GM18520 (cell line): ENCODE measurements at regions not wholly inside any gene's neighbourhood (a gene's known extent, or its start where the extent isn't known, plus 50 kb on each side); places are given as distances from the start of the nearest gene placed in this dataset.

Source experiments
- ATAC-seq: cut with Tn5 transposase; IDR thresholded peaks from one replicate; pipeline ENCODE4 v1.9.1; 2021; ENCODE audit not compliant: unreplicated experiment

DNA sequence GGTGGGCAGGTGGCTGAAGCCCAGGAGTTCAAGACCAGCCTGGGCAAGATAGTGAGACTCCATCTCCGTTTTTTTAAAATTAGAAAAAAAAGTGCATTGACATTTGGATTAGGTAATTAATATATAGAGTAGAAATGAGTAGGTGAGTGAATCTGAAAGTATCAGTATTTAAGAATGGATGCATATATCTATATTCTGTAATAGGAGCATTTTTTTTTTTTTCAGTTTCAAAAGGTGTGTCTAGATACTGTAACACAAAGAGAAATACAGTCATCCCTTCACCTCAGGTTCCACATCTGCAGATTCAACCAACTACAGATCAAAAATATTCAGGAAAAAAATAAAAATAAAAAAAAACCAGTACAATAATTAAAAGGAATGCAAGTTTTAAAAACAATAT, 50.8 kb downstream of the RBM27 start:
- ATAC-seq = peak; percentile 45

DNA sequence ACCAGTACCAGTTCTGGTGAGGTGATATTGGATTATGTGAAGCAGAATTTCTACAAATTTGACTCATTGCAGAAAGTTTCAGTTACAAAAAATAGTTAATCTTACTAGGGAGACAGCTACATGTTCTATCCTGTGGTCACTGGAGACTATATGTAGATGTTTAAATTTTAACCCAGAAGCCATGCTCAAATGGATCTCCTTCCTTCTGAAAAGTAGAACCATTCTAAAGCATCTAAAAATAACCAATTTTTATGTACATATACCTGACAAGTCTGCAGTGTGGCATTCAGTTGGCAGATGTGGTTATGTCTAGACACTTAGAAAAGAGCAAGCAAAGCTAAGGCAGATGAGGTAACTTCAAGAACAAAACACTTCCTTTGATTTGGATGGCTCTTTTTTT, 65.5 kb upstream of the POU4F3 start:
- no peak for ATAC-seq

DNA sequence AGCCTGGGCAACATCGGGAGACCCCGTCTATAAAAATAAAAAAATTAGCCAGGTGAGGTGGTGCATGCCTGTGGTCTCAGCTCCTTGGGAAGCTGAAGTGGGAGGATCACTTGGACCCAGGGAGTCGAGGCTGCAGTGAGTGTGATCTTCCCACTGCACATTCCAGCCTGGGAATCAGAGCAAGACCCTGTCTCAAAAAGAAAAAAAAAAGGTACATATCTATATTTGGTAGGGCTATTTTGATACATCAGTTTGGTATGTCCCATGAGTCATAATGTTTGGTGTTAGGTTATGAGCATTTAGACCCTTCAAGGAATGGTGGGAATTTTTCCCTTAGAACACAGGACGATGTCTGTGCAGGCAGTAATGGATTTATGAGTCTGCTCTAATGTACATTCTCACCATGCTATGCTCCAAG, 55.3 kb upstream of the POU4F3 start:
- no peak for ATAC-seq

DNA sequence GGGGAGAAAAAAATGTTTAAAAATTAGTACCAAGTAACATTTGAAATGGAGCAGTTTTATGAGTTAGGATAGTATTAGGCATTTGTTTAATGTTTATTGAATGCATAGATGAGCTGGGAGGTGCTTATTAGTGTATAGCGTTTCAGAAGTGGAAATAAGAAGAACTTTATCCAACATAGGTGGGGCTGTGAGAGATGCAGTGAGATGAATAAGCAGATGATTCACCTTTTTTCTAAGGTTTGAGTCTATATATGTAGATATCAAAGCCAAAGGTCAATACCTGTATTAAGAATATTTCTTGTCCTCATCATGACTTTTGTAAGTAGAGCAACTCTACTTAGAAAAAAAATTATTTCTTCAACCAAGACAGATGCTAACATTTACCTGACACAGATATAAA, 54.6 kb upstream of the POU4F3 start:
- no peak for ATAC-seq
